Peyer's patch (tissue), 4 donors: ENCODE measurements at regions not wholly inside any gene's neighbourhood (a gene's known extent, or its start where the extent isn't known, plus 50 kb on each side); places are given as distances from the start of the nearest gene placed in this dataset.

Experiments used
- CTCF ChIP-seq, 6 experiments: fragments of 450-650 bp in 4 of 6; fragments of 200-600 bp in 2 of 6; sonication (generic) in 1 of 6; IDR thresholded peaks; one replicate each; pipeline ENCODE4 v1.5.1; 2017 to 2019; ENCODE audit warnings: antibody characterized with exemption in 6 of 6, mild to moderate bottlenecking in 3 of 6, moderate library complexity in 1 of 6
- POLR2A ChIP-seq, 2 donors: fragments of 450-650 bp; IDR thresholded peaks; one replicate each; pipeline ENCODE4 v1.5.1; 2017; ENCODE audit warnings: antibody characterized with exemption in 2 of 2, mild to moderate bottlenecking in 2 of 2, moderate library complexity in 2 of 2

- TF ChIP-seq CTCF (IDR thresholded peaks at IDR 0.05) (no peak), POLR2A (IDR thresholded peaks at IDR 0.05) (no peak)
These were observed 302.6 kb downstream of the LIG4 start for GRCh38 chr13:107912745-107913144.
